ENCODE measurements at regions not wholly inside any gene's neighbourhood (a gene's known extent, or its start where the extent isn't known, plus 50 kb on each side); places are given as distances from the start of the nearest gene placed in this dataset.

- no peak for DNase-seq
These were observed 176.0 kb downstream of the ESRRB start for GRCh38 chr14:76551906-76552305.

DNA sequence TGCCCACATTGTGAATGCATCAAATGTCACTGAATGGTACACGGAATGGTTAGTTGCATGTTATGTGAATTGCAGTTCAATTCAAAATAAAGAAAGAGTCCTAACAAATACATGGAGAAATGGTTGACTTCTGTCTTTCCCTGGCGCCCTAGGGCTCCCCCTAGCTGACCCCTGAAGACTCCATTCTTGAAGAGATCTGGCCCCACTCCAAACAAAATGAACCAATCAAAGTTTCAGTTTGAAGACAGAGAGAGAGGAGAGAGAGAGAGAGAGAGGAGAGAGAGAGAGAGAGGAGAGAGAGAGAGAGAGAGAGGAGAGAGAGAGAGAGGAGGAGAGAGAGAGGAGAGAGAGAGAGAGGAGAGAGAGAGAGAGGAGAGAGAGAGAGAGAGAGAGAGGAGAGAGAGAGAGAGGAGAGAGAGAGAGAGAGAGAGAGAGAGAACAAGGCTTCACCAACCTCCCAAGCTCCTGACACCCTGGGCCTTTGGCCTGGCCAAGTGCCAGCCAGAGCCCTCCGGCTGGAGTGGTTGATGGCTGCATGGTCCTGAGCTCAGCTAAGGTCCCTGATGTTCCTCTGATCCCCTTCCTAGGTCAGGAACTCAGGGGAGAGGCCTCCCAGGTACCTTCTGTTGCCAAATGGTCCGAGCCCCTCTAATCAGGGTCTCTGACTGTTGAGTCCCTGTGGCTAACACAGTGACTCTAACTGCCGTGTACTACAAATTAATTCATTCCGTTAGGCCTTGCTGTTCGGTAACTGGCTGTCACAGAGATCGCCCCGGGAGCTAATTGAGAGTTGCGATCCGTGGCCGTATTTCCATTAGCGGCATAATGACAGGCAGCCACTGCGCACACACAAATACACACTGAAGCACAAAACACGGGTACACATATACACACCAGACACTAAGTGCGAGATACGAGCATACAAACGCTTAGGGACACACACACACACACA lies 188.8 kb downstream of the ESRRB start:
- DNase-seq, result no peak

GRCh38 chr14:76566439-76566838 lies 190.5 kb downstream of the ESRRB start:
- DNase-seq, result no peak

- DNase-seq, result no peak
These were observed 186.7 kb upstream of the VASH1 start for GRCh38 chr14:76574416-76575095.

- no peak for DNase-seq
These were observed 186.2 kb upstream of the VASH1 start for GRCh38 chr14:76575108-76575507.

- DNase-seq, result no peak
These were observed 185.1 kb upstream of the VASH1 start for GRCh38 chr14:76576047-76576741.

GRCh38 chr14:76577090-76577489 lies 184.2 kb upstream of the VASH1 start:
- no peak for DNase-seq

- DNase-seq, result no peak
These were observed 183.4 kb upstream of the VASH1 start for GRCh38 chr14:76577837-76578236.

DNA sequence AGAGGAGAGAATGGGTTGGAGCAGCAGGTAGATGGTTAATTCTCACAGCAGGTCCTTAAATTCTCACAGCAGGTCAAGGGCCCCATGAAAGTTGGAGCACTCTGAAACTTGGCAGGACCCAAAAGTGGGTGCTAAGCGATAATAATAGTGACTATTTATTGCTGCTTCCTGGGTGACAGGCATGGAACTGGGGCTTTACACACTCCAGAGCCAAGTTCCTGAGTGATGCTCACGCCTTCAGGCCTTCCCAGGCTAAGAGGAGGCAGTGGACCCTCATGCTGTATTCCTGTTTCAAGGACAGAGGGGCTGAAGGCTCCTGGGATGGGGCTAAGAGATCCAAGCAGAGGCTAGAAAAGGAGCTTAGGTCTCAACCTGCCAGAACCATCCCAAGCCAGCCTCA lies 180.9 kb upstream of the VASH1 start:
- no peak for DNase-seq

DNA sequence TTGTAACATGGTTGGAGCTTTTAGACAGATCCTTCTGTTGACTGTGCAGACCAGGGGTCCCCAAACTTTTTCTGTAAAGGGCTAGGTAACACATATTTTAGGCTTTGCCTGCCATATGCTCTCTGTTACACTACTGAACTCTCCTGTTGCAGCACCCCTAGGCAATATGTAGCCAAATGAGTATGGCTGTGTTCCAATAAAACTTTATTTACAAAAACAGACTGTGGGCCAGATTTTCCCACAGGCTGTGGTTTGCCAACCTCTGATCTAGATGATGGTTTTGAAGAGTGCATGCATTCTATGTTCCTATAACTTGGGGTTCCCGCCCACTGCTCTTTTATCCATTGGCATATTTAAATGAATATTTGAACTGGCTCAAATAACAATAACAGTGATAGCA lies 180.3 kb upstream of the VASH1 start:
- DNase-seq, result no peak

DNA sequence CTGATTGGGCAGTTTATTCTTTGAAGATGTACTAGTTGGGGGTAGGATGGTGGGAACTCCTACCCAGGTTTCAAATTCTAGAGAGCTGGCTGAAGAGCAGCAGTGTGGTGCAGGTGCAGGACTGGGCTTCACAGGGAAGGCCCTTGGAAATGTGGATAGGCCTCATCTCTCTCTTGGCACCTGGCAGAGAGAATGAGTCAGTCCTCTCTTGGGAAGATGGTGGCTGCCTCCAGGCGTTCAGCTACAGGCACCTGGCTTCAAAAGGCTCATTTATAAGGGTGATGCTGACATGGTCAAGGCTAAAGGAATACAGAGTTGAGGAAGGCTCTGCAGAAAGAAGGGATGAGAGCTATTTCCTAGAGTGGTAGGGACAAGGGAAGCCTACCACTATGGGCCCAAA lies 179.7 kb upstream of the VASH1 start:
- DNase-seq, result no peak

- DNase-seq, result no peak
These were observed 178.8 kb upstream of the VASH1 start for GRCh38 chr14:76582447-76582846.

DNA sequence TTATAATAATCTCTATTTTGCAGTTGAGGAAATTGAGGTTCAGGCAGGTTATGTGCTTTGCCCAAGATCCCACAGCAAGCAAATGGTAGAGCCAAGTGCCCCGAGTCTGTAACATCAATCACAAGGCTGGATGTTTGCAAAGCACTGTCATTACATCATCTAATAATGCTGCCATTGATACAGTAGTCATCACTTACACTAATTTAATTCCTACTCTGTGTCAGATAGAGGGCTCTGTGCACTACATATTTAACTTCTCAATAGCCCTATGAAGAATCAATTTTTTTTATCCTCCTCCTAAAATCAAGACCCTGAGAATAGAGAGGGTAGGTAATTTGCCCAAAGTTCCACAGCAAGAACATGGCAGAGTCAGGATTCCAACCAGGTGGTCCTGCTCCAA lies 178.1 kb upstream of the VASH1 start:
- no peak for DNase-seq

- no peak for DNase-seq
These were observed 177.5 kb upstream of the VASH1 start for GRCh38 chr14:76583805-76584204.

DNA sequence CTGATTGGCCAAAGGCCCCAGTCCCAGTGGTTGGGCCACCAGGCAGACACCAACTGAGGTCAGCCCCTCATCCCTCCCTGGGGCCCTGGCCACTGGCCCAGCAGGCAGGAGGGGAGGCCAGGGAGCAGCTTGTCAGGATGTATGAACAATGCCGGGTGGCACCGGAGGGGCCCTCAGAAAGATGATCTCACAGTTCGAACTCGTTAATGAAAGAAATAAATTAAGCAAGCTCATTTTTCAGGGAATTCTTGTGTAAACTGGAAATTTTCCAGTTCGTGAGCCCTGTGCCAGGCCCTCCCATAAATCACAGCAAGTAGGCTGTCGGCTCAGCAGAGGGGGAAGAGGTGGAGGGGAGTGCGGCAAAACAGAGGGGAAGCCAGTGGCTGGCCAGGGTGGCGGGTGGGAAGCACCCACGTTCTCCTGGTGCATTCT lies 177.0 kb upstream of the VASH1 start:
- DNase-seq, result no peak

- no peak for DNase-seq
These were observed 175.7 kb upstream of the VASH1 start for GRCh38 chr14:76585616-76586015.

- DNase-seq, result no peak
These were observed 172.0 kb upstream of the VASH1 start for GRCh38 chr14:76589246-76589645.

GRCh38 chr14:76591266-76591665 lies 170.0 kb upstream of the VASH1 start:
- DNase-seq, result no peak

GRCh38 chr14:76595266-76595665 lies 166.0 kb upstream of the VASH1 start:
- DNase-seq, result no peak

GRCh38 chr14:76597387-76597786 lies 163.9 kb upstream of the VASH1 start:
- no peak for DNase-seq

GRCh38 chr14:76599141-76599540 lies 162.1 kb upstream of the VASH1 start:
- DNase-seq, result no peak

- no peak for DNase-seq
These were observed 161.5 kb upstream of the VASH1 start for GRCh38 chr14:76599559-76600287.

- DNase-seq, result no peak
These were observed 157.6 kb upstream of the VASH1 start for GRCh38 chr14:76603713-76604112.
